ENCODE measurements at regions not wholly inside any gene's neighbourhood (a gene's known extent, or its start where the extent isn't known, plus 50 kb on each side); places are given as distances from the start of the nearest gene placed in this dataset.

DNA sequence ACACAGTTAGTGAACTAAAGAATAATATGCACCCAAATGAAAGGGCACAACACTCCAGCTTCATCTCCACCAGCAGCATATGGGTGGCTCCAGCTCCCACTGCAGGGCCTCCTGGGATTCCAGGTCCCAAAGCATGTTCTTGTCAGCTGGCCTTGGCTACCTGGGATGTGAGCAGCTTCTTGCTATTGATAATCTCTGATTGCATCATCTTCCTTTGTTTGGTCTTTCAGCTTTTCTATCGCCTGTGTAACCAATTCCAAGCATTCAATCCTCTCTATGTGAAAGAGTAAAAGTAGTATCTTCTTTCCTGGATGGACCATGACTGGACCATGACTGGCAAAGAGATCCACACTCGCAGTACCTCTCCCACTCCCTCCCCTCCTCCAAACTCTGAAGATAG, 333.9 kb upstream of the GLI3 start:
- no peak for ATAC-seq
- CTCF ChIA-PET: no interaction called here
- intact Hi-C loops (cut with micrococcal nuclease; ENCODE audit: unreplicated experiment): no loop called here

DNA sequence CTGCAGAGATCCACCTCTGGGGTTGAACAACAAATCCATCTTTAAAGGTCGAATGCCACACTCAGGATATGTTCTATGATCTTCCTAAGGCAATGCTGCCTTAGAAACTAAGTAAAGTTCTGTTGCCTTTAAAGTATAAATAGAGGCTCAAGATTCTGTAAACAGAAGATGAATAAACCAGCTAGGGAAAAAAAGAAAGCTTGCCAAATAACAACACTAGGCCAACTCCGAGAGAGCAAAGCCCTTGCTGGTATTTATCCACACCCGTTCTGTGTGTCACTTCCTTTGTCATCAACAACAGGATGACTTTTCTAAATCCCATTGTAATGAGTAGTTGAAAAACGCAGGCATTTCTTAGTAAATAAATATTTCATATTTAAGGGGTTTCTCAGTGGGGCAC, 330.0 kb upstream of the GLI3 start:
- Histone ChIP-seq H3K9me3 (ENCODE audit: control insufficient read depth, insufficient read depth, low read depth, low read length) (0 out of 2 replicates have a peak, but pooled peaks cover 9% of the 10 kb centered on the region), H3K36me3 (ENCODE audit: control insufficient read depth, insufficient read depth, low read length) (no peaks in the 10 kb centered on the region), H3K4me3 (ENCODE audit: low read depth in 2 of 2, low read length in 2 of 2) (no peak overlapping the region), H3K4me1 (ENCODE audit: control insufficient read depth, insufficient read depth, low read length) (no peaks in the 10 kb centered on the region), H3K27ac (ENCODE audit: low read length) (no peak overlapping the region), H3K27me3 (ENCODE audit: control insufficient read depth, insufficient read depth, low read length) (no peaks in the 10 kb centered on the region)
- TF ChIP-seq, protein P1, sequence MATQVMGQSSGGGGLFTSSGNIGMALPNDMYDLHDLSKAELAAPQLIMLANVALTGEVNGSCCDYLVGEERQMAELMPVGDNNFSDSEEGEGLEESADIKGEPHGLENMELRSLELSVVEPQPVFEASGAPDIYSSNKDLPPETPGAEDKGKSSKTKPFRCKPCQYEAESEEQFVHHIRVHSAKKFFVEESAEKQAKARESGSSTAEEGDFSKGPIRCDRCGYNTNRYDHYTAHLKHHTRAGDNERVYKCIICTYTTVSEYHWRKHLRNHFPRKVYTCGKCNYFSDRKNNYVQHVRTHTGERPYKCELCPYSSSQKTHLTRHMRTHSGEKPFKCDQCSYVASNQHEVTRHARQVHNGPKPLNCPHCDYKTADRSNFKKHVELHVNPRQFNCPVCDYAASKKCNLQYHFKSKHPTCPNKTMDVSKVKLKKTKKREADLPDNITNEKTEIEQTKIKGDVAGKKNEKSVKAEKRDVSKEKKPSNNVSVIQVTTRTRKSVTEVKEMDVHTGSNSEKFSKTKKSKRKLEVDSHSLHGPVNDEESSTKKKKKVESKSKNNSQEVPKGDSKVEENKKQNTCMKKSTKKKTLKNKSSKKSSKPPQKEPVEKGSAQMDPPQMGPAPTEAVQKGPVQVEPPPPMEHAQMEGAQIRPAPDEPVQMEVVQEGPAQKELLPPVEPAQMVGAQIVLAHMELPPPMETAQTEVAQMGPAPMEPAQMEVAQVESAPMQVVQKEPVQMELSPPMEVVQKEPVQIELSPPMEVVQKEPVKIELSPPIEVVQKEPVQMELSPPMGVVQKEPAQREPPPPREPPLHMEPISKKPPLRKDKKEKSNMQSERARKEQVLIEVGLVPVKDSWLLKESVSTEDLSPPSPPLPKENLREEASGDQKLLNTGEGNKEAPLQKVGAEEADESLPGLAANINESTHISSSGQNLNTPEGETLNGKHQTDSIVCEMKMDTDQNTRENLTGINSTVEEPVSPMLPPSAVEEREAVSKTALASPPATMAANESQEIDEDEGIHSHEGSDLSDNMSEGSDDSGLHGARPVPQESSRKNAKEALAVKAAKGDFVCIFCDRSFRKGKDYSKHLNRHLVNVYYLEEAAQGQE (IDR thresholded peaks at IDR 0.05; ENCODE audit: insufficient read depth in 1 of 2, low read depth in 2 of 2, low read length in 1 of 2): no peak
- no peak for TF ChIP-seq POLR2AphosphoS5 (IDR thresholded peaks at IDR 0.05; ENCODE audit: low read depth, low read length)
- TF ChIP-seq TCF7L2 (IDR thresholded peaks at IDR 0.05; ENCODE audit: low read depth, low read length): no peak
- TF ChIP-seq, protein P2, sequence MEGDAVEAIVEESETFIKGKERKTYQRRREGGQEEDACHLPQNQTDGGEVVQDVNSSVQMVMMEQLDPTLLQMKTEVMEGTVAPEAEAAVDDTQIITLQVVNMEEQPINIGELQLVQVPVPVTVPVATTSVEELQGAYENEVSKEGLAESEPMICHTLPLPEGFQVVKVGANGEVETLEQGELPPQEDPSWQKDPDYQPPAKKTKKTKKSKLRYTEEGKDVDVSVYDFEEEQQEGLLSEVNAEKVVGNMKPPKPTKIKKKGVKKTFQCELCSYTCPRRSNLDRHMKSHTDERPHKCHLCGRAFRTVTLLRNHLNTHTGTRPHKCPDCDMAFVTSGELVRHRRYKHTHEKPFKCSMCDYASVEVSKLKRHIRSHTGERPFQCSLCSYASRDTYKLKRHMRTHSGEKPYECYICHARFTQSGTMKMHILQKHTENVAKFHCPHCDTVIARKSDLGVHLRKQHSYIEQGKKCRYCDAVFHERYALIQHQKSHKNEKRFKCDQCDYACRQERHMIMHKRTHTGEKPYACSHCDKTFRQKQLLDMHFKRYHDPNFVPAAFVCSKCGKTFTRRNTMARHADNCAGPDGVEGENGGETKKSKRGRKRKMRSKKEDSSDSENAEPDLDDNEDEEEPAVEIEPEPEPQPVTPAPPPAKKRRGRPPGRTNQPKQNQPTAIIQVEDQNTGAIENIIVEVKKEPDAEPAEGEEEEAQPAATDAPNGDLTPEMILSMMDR (IDR thresholded peaks at IDR 0.05): no peak
- DNase-seq (ENCODE audit: low read depth, low spot score) (no peak), ATAC-seq (no peak)
- intact Hi-C loops (cut with micrococcal nuclease; ENCODE audit: unreplicated experiment): no loop called here
- no TSS peak for BruUV-seq (replicated peaks)
- in situ Hi-C loops (cut with HindIII; ENCODE audit: low pct_unique_long_range_greater_than_20kb, low sequenced_read_pairs): no loop called here
- CTCF ChIA-PET: no interaction called here
- POLR2A ChIA-PET: no interaction called here

More for the DNA sequence above, 333.9 kb upstream of the GLI3 start:
- POLR2A ChIA-PET: interaction anchor here (0.6 kb wide), 1 partner anchor 285 kb away, joined by 3 read pairs; no protein-coding TSS in a partner anchor
- Histone ChIP-seq H3K9me3 (ENCODE audit: control insufficient read depth, insufficient read depth, low read depth, low read length) (0 out of 2 replicates have a peak, but pooled peaks cover 2% of the 10 kb centered on the region), H3K27ac (ENCODE audit: low read length) (no peak overlapping the region), H3K27me3 (ENCODE audit: control insufficient read depth, insufficient read depth, low read length) (no peaks in the 10 kb centered on the region), H3K4me3 (ENCODE audit: low read depth in 2 of 2, low read length in 2 of 2) (no peak overlapping the region), H3K36me3 (ENCODE audit: control insufficient read depth, insufficient read depth, low read length) (no peaks in the 10 kb centered on the region), H3K4me1 (ENCODE audit: control insufficient read depth, insufficient read depth, low read length) (no peaks in the 10 kb centered on the region)
- BruUV-seq (replicated peaks): no TSS peak
- DNase-seq (ENCODE audit: low read depth, low spot score): no peak
- in situ Hi-C loops (cut with HindIII; ENCODE audit: low pct_unique_long_range_greater_than_20kb, low sequenced_read_pairs): no loop called here
- TF ChIP-seq, protein P1 (IDR thresholded peaks at IDR 0.05; ENCODE audit: insufficient read depth in 1 of 2, low read depth in 2 of 2, low read length in 1 of 2): no peak
- TF ChIP-seq POLR2AphosphoS5 (IDR thresholded peaks at IDR 0.05; ENCODE audit: low read depth, low read length) (no peak), TCF7L2 (IDR thresholded peaks at IDR 0.05; ENCODE audit: low read depth, low read length) (no peak), SIN3A (IDR thresholded peaks at IDR 0.05; ENCODE audit: borderline replicate concordance, insufficient read depth, low read depth, low read length) (no peak)
- TF ChIP-seq, protein P2 (IDR thresholded peaks at IDR 0.05): no peak
